HepG2 (cell line): ENCODE measurements at regions not wholly inside any gene's neighbourhood (a gene's known extent, or its start where the extent isn't known, plus 50 kb on each side); places are given as distances from the start of the nearest gene placed in this dataset.

Source experiments
- ATAC-seq: fragments of 200-7000 bp; cut with Tn5 transposase; 3 replicates; pipeline ENCODE4 v1.9.1; 2020; ENCODE audit warnings: mild to moderate bottlenecking, moderate library complexity
- BruUV-seq: library from RNA; stranded (reverse); fragments of 400-500 nt; replicated peaks from 2 replicates; lab custom pipeline; 2021; lab: Mats Ljungman, UMichigan
- CTCF ChIA-PET: fragments of 300-600 bp; formaldehyde crosslinking; extraction: SDS; loops from one replicate; lab custom pipeline; 2021; ENCODE audit warnings: low total read pairs, inconsistent platforms, low intra/inter-chr PET ratio; lab: Yijun Ruan, JAX
- POLR2A ChIA-PET: fragments of 350-600 bp; sonication (Branson Sonifier 250); formaldehyde crosslinking; loops from one replicate; lab custom pipeline; 2020; ENCODE audit warnings: antibody characterized with exemption, inconsistent platforms; lab: Yijun Ruan, JAX
- DNase-seq: peaks from one replicate; pipeline ENCODE4 v3.0.0-alpha.2; 2015; ENCODE audit warnings: low spot score
- FAIRE-seq: peaks from 3 replicates; lab custom pipeline; 2011; peaks lifted over from hg19 to GRCh38; lab: Jason Lieb, UNC
- H2AFZ ChIP-seq: one replicate; pipeline ENCODE4 v1.6.1; 2011; ENCODE audit warnings: low read length, inconsistent platforms
- H3K27ac ChIP-seq: fragments of 300-600 bp; 3 replicates; pipeline ENCODE4 v1.8.0; 2011; ENCODE audit warnings: mixed run types, mild to moderate bottlenecking, mixed read lengths, low read length, inconsistent platforms; ENCODE audit not compliant: insufficient read depth; ENCODE audit errors: extremely low read length
- H3K27me3 ChIP-seq, 2 experiments: fragments of 200-600 bp in 1 of 2; 2 replicates in 1 of 2; 3 replicates in 1 of 2; pipeline versions ENCODE4 v1.6.0 to v1.8.0; 2011; ENCODE audit warnings: low read length in 2 of 2, mild to moderate bottlenecking in 2 of 2, moderate library complexity in 2 of 2, inconsistent platforms in 1 of 2; ENCODE audit not compliant: insufficient read depth in 2 of 2, control insufficient read depth in 1 of 2
- H3K36me3 ChIP-seq, 2 experiments: fragments of 200-600 bp in 1 of 2; replicated peaks in 1 of 2; 2 replicates in 1 of 2; 3 replicates in 1 of 2; pipeline versions ENCODE4 v1.5.1 to v1.8.0; 2011; ENCODE audit warnings: low read length in 2 of 2, inconsistent platforms in 1 of 2; ENCODE audit not compliant: insufficient read depth in 2 of 2, control insufficient read depth in 1 of 2
- H3K4me1 ChIP-seq: 2 replicates; pipeline ENCODE4 v1.5.1; 2012; ENCODE audit warnings: low read length, inconsistent platforms; ENCODE audit not compliant: insufficient read depth
- H3K4me2 ChIP-seq: 2 replicates; pipeline ENCODE4 v1.6.0; 2011; ENCODE audit warnings: low read depth, low read length, inconsistent platforms
- H3K4me3 ChIP-seq, 3 experiments: fragments of 200-600 bp in 1 of 3; sonication (generic), shearing (Covaris generic) in 1 of 3; replicated peaks in 1 of 3; 2 replicates each; pipeline ENCODE4 v1.5.1; 2011 to 2016; ENCODE audit warnings: low read length in 3 of 3, inconsistent platforms in 2 of 3, low read depth in 2 of 3, mild to moderate bottlenecking in 2 of 3, control low read depth in 1 of 3, mixed read lengths in 1 of 3; ENCODE audit not compliant: insufficient read depth in 1 of 3
- H3K79me2 ChIP-seq: one replicate; pipeline ENCODE4 v1.6.1; 2011; ENCODE audit warnings: low read length, inconsistent platforms; ENCODE audit not compliant: insufficient read depth
- H3K9ac ChIP-seq: 2 replicates; pipeline ENCODE4 v1.6.0; 2011; ENCODE audit warnings: mild to moderate bottlenecking, low read depth, low read length, inconsistent platforms; ENCODE audit not compliant: insufficient read depth
- H3K9me3 ChIP-seq: 2 replicates; pipeline ENCODE4 v1.5.1; 2012; ENCODE audit warnings: mild to moderate bottlenecking, low read length
- H4K20me1 ChIP-seq: 2 replicates; pipeline ENCODE4 v1.6.0; 2011; ENCODE audit warnings: inconsistent platforms, mild to moderate bottlenecking, low read length, moderate library complexity; ENCODE audit not compliant: insufficient read depth
- ATF4 ChIP-seq, 2 experiments: fragments of 450-650 bp in 1 of 2; sonication (generic) in 1 of 2; formaldehyde crosslinking; IDR thresholded peaks; 2 replicates each; pipeline versions ENCODE4 v1.5.0 to v1.8.0; 2020 to 2022; ENCODE audit warnings: mild to moderate bottlenecking in 1 of 2, missing genetic modification reagents in 1 of 2
- ATF7-NPFF ChIP-seq: sonication (generic); formaldehyde crosslinking; IDR thresholded peaks from 2 replicates; pipeline ENCODE4 v1.8.1; 2023; ENCODE audit warnings: mild to moderate bottlenecking, low read depth, missing genetic modification reagents, moderate library complexity
- EEA1 ChIP-seq: sonication (generic); formaldehyde crosslinking; IDR thresholded peaks from 2 replicates; pipeline ENCODE4 v1.5.1; 2020; ENCODE audit warnings: mild to moderate bottlenecking, missing genetic modification reagents, borderline replicate concordance
- ELF4 ChIP-seq: sonication (generic); formaldehyde crosslinking; IDR thresholded peaks from 2 replicates; pipeline ENCODE4 v1.5.0; 2020; ENCODE audit warnings: missing genetic modification reagents, mild to moderate bottlenecking, moderate library complexity, borderline replicate concordance
- IRX3 ChIP-seq: sonication (generic); formaldehyde crosslinking; IDR thresholded peaks from 2 replicates; pipeline ENCODE4 v1.8.1; 2023; ENCODE audit warnings: mild to moderate bottlenecking, low read depth, missing genetic modification reagents, borderline replicate concordance
- PBX2 ChIP-seq: IDR thresholded peaks from 2 replicates; pipeline ENCODE4 v1.6.1; 2016; ENCODE audit warnings: control low read depth
- RORA ChIP-seq: sonication (generic); formaldehyde crosslinking; IDR thresholded peaks from 2 replicates; pipeline ENCODE4 v1.5.0; 2020; ENCODE audit warnings: mild to moderate bottlenecking, missing genetic modification reagents, moderate library complexity
- TOPORS ChIP-seq: sonication (generic); formaldehyde crosslinking; IDR thresholded peaks from 2 replicates; pipeline ENCODE4 v1.8.0; 2023; ENCODE audit warnings: mild to moderate bottlenecking, missing genetic modification reagents
- ZBTB7A ChIP-seq: sonication (generic); formaldehyde crosslinking; IDR thresholded peaks from 2 replicates; pipeline ENCODE4 v1.8.0; 2022; ENCODE audit warnings: mild to moderate bottlenecking, missing genetic modification reagents
- ZNF17 ChIP-seq: sonication (generic); formaldehyde crosslinking; IDR thresholded peaks from 2 replicates; pipeline ENCODE4 v1.5.0; 2020; ENCODE audit warnings: mild to moderate bottlenecking, missing genetic modification reagents
- ZNF460 ChIP-seq: sonication (generic); formaldehyde crosslinking; IDR thresholded peaks from 2 replicates; pipeline ENCODE4 v1.5.1; 2020; ENCODE audit warnings: missing genetic modification reagents, mild to moderate bottlenecking, borderline replicate concordance
- ZSCAN30 ChIP-seq: sonication (generic); formaldehyde crosslinking; IDR thresholded peaks from 2 replicates; pipeline ENCODE4 v1.5.0; 2020; ENCODE audit warnings: mild to moderate bottlenecking, missing genetic modification reagents
- WGBS: methylation state at CpG from one replicate; pipeline ENCODE4 v1.1.6; 2017; ENCODE audit warnings: low lambda C conversion rate; 5-methylcytosine and 5-hydroxymethylcytosine counted together
- in situ Hi-C: cut with HindIII; loops from 2 replicates; pipeline ENCODE4 v1.10.0; 2017; ENCODE audit warnings: low pct_unique_long_range_greater_than_20kb; ENCODE audit not compliant: extremely low pct_ligation_motif_present
- intact Hi-C: fragments of 100-400 bp; cut with micrococcal nuclease; formaldehyde crosslinking; loops from one replicate; pipeline ENCODE4 v1.10.0; 2022; ENCODE audit not compliant: unreplicated experiment

GRCh38 chr10:10533437-10533836 is 484.2 kb upstream of the CELF2 start:
- DNase-seq, result no peak
- TF ChIP-seq EEA1 (CRISPR knock-in tag) (no peak), RORA (no peak), PBX2 (CRISPR knock-in tag) (no peak), ATF4 (CRISPR knock-in tag; IDR thresholded peaks at IDR 0.05) (no peak), ZBTB7A (CRISPR knock-in tag) (no peak), IRX3 (CRISPR knock-in tag) (no peak), ZSCAN30 (no peak), ATF7-NPFF (CRISPR knock-in tag) (no peak), ZNF17 (CRISPR knock-in tag) (no peak), TOPORS (CRISPR knock-in tag) (no peak), ZNF460 (no peak), ELF4 (CRISPR knock-in tag) (no peak)
- TF ChIP-seq, all 625 proteins: peak for 0
- no peaks in the 10 kb centered on the region for H3K27me3 ChIP-seq
- BruUV-seq, result no TSS peak
- H3K36me3 ChIP-seq, result no peaks in the 10 kb centered on the region
- H3K9me3 ChIP-seq, result peaks cover 96% of the 10 kb centered on the region
- no peak overlapping the region for H3K4me3 ChIP-seq
- in situ Hi-C loops, result no loop called here
- WGBS, result 0% methylated on average over 3 of the region's 3 CpGs
- intact Hi-C loops, result no loop called here
- H3K79me2 ChIP-seq, result no peaks in the 10 kb centered on the region
- no peak for FAIRE-seq
- no peaks in the 10 kb centered on the region for H3K4me1 ChIP-seq
- H3K27ac ChIP-seq, result no peak overlapping the region
- ChIA-PET POLR2A (no interaction called here), CTCF (no interaction called here)
- no peak for ATAC-seq
- no peaks in the 10 kb centered on the region for H4K20me1 ChIP-seq
- H3K4me2 ChIP-seq, result no peak overlapping the region
- H3K9ac ChIP-seq, result no peak overlapping the region
- no peak overlapping the region for H2AFZ ChIP-seq
